ENCODE measurements at regions not wholly inside any gene's neighbourhood (a gene's known extent, or its start where the extent isn't known, plus 50 kb on each side); places are given as distances from the start of the nearest gene placed in this dataset.

DNA sequence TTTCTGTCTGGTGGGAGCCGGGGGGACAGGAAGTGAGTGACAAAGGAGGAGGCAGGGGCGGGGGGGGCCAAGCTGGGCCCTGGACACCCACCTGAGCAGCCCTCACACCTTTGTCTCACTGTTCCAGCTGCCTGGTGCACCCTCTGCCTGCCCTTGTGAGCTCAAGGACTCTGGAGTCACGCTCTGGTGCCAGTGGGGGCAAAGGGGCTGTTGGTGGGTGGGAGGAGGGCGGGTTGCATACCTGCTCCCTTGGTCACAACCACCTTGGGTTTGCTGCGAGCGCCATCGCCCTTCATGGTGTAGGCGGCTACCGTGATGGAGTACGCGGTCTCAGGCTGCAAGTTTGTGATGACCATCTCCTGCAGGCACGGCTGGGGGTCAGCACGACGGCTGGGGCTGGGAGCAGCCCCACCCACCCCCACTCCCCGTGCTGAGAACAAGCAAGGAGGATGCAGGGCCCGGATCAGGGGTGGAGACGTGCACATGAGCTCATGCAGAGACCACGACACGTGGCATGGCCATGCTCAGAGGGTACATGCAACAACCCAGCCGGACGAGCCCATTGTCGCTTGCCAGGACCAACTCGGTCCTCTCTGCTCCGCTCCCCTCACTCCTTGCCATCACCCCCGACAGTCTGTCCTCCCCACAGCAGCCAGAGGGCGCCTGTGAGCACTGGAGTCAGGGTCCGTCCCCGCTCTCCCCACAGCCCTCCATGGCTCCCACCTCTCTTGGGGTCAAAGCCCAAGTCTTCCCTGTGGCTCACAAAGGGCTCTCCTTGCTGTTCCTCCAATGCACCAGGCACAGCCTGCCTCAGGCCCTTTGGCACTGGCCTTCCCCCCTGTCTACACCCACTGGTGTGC, 114.9 kb downstream of the PTPRS start:
- TF ChIP-seq EP300 (IDR thresholded peaks at IDR 0.05): no peak
- TF ChIP-seq, protein P1, sequence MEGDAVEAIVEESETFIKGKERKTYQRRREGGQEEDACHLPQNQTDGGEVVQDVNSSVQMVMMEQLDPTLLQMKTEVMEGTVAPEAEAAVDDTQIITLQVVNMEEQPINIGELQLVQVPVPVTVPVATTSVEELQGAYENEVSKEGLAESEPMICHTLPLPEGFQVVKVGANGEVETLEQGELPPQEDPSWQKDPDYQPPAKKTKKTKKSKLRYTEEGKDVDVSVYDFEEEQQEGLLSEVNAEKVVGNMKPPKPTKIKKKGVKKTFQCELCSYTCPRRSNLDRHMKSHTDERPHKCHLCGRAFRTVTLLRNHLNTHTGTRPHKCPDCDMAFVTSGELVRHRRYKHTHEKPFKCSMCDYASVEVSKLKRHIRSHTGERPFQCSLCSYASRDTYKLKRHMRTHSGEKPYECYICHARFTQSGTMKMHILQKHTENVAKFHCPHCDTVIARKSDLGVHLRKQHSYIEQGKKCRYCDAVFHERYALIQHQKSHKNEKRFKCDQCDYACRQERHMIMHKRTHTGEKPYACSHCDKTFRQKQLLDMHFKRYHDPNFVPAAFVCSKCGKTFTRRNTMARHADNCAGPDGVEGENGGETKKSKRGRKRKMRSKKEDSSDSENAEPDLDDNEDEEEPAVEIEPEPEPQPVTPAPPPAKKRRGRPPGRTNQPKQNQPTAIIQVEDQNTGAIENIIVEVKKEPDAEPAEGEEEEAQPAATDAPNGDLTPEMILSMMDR (IDR thresholded peaks at IDR 0.05): no peak
- TF ChIP-seq POLR2A (IDR thresholded peaks at IDR 0.05): no peak

Measured in ovary (tissue), 3 donors.